Neural cell (in vitro differentiated cells): ENCODE measurements at regions not wholly inside any gene's neighbourhood (a gene's known extent, or its start where the extent isn't known, plus 50 kb on each side); places are given as distances from the start of the nearest gene placed in this dataset.

Source experiments
- EP300 ChIP-seq: fragments of 450-650 bp; conservative IDR thresholded peaks from 2 replicates; pipeline ENCODE4 v1.6.1; 2014; ENCODE audit warnings: antibody characterized with exemption, mild to moderate bottlenecking, moderate library complexity; ENCODE audit not compliant: poor library complexity, severe bottlenecking
- EZH2 ChIP-seq: fragments of 200-600, 300-800 bp; shearing (Covaris generic), sonication (generic); IDR thresholded peaks from 2 replicates; pipeline ENCODE4 v1.6.1; 2014; ENCODE audit warnings: antibody characterized with exemption, low read length, borderline replicate concordance, mild to moderate bottlenecking; ENCODE audit not compliant: insufficient read depth, poor library complexity, severe bottlenecking
- POLR2AphosphoS5 ChIP-seq: IDR thresholded peaks from 2 replicates; pipeline ENCODE4 v1.6.1; 2012
- RAD21 ChIP-seq: fragments of 450-650 bp; conservative IDR thresholded peaks from 2 replicates; pipeline ENCODE4 v1.6.1; 2014; ENCODE audit warnings: antibody characterized with exemption, mild to moderate bottlenecking, moderate library complexity
- SMC3 ChIP-seq: fragments of 450-650 bp; conservative IDR thresholded peaks from 2 replicates; pipeline ENCODE4 v1.6.1; 2014; ENCODE audit warnings: antibody characterized with exemption, mild to moderate bottlenecking, moderate library complexity; ENCODE audit not compliant: poor library complexity
- TAF1 ChIP-seq: IDR thresholded peaks from 2 replicates; pipeline ENCODE4 v1.6.1; 2012; ENCODE audit warnings: low read depth
- TF ChIP-seq, protein P1 (sequence below): fragments of 450-650 bp; IDR thresholded peaks from 2 replicates; pipeline ENCODE4 v1.5.1; 2014; ENCODE audit warnings: antibody characterized with exemption, mild to moderate bottlenecking, moderate library complexity; ENCODE audit not compliant: poor library complexity, severe bottlenecking
- TF ChIP-seq, protein P2 (sequence below): IDR thresholded peaks from 2 replicates; pipeline ENCODE4 v1.6.1; 2012; ENCODE audit warnings: borderline replicate concordance

DNA sequence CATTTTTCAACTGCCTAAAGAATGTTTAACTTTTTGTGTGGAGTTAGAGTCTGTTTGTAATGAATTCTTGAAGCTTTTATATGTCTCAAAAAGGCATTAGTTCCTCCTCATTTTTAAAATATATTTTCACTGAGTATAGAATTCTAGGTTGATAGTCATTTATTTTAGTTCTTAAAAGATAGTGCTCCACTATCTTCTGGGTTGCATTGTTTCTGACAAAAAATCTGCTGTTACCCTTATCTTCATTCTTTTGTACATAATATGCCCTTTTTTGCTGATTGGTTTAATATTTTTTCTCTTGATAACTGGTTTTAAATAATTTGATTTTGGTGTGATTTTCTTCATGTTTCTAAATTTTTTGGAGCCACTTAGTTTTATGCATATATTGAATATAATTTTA is 754.7 kb upstream of the GYPC start:
- TF ChIP-seq, protein P1, sequence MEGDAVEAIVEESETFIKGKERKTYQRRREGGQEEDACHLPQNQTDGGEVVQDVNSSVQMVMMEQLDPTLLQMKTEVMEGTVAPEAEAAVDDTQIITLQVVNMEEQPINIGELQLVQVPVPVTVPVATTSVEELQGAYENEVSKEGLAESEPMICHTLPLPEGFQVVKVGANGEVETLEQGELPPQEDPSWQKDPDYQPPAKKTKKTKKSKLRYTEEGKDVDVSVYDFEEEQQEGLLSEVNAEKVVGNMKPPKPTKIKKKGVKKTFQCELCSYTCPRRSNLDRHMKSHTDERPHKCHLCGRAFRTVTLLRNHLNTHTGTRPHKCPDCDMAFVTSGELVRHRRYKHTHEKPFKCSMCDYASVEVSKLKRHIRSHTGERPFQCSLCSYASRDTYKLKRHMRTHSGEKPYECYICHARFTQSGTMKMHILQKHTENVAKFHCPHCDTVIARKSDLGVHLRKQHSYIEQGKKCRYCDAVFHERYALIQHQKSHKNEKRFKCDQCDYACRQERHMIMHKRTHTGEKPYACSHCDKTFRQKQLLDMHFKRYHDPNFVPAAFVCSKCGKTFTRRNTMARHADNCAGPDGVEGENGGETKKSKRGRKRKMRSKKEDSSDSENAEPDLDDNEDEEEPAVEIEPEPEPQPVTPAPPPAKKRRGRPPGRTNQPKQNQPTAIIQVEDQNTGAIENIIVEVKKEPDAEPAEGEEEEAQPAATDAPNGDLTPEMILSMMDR, result no peak
- no peak for TF ChIP-seq TAF1
- TF ChIP-seq SMC3, result no peak
- TF ChIP-seq EZH2, result no peak
- TF ChIP-seq EP300, result no peak
- TF ChIP-seq, protein P2, sequence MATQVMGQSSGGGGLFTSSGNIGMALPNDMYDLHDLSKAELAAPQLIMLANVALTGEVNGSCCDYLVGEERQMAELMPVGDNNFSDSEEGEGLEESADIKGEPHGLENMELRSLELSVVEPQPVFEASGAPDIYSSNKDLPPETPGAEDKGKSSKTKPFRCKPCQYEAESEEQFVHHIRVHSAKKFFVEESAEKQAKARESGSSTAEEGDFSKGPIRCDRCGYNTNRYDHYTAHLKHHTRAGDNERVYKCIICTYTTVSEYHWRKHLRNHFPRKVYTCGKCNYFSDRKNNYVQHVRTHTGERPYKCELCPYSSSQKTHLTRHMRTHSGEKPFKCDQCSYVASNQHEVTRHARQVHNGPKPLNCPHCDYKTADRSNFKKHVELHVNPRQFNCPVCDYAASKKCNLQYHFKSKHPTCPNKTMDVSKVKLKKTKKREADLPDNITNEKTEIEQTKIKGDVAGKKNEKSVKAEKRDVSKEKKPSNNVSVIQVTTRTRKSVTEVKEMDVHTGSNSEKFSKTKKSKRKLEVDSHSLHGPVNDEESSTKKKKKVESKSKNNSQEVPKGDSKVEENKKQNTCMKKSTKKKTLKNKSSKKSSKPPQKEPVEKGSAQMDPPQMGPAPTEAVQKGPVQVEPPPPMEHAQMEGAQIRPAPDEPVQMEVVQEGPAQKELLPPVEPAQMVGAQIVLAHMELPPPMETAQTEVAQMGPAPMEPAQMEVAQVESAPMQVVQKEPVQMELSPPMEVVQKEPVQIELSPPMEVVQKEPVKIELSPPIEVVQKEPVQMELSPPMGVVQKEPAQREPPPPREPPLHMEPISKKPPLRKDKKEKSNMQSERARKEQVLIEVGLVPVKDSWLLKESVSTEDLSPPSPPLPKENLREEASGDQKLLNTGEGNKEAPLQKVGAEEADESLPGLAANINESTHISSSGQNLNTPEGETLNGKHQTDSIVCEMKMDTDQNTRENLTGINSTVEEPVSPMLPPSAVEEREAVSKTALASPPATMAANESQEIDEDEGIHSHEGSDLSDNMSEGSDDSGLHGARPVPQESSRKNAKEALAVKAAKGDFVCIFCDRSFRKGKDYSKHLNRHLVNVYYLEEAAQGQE, result no peak
- no peak for TF ChIP-seq POLR2AphosphoS5
- no peak for TF ChIP-seq RAD21
